ENCODE measurements at regions not wholly inside any gene's neighbourhood (a gene's known extent, or its start where the extent isn't known, plus 50 kb on each side); places are given as distances from the start of the nearest gene placed in this dataset.

DNA sequence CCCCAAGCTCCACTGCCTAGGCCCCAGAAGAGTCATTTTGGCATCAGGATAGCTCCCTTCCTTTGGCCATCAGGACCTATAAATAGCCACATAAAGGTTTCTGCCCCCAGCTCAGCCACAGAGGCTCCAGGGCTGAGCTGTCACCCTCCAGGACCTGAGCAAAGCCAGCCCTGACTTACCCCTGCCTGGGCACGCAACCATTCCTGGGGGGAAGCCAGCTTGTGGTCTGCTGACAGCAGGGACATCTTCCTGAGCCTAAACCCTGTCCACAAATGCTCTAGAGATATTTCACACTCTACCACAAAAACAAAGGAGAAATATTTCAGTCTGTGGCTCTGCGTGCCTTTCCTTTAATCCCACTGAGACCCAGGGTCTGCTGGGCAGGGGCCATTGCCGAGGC lies 123.7 kb upstream of the CCL2 start:
- TF ChIP-seq, protein P1, sequence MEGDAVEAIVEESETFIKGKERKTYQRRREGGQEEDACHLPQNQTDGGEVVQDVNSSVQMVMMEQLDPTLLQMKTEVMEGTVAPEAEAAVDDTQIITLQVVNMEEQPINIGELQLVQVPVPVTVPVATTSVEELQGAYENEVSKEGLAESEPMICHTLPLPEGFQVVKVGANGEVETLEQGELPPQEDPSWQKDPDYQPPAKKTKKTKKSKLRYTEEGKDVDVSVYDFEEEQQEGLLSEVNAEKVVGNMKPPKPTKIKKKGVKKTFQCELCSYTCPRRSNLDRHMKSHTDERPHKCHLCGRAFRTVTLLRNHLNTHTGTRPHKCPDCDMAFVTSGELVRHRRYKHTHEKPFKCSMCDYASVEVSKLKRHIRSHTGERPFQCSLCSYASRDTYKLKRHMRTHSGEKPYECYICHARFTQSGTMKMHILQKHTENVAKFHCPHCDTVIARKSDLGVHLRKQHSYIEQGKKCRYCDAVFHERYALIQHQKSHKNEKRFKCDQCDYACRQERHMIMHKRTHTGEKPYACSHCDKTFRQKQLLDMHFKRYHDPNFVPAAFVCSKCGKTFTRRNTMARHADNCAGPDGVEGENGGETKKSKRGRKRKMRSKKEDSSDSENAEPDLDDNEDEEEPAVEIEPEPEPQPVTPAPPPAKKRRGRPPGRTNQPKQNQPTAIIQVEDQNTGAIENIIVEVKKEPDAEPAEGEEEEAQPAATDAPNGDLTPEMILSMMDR (conservative IDR thresholded peaks at IDR 0.05; ENCODE audit: low read length): no peak
- no peak for TF ChIP-seq EZH2phosphoT487 (IDR thresholded peaks at IDR 0.05; ENCODE audit: borderline replicate concordance)

Measured in Loucy (cell line).